Suprapubic skin (tissue), 4 donors: ENCODE measurements at regions not wholly inside any gene's neighbourhood (a gene's known extent, or its start where the extent isn't known, plus 50 kb on each side); places are given as distances from the start of the nearest gene placed in this dataset.

Experiments
- EP300 ChIP-seq: sonication (generic); formaldehyde crosslinking; IDR thresholded peaks from one replicate; pipeline ENCODE4 v1.6.1; 2017; ENCODE audit warnings: antibody characterized with exemption
- POLR2A ChIP-seq, 2 donors: fragments of 450-650 bp; IDR thresholded peaks; one replicate each; pipeline ENCODE4 v1.6.1; 2017; ENCODE audit warnings: antibody characterized with exemption in 2 of 2, mild to moderate bottlenecking in 2 of 2, moderate library complexity in 2 of 2
- POLR2AphosphoS5 ChIP-seq, 3 donors: sonication (generic); formaldehyde crosslinking; IDR thresholded peaks; one replicate each; pipeline ENCODE4 v1.6.1; 2017; ENCODE audit warnings: antibody characterized with exemption in 3 of 3
- TF ChIP-seq, protein P1 (sequence below), 2 donors: fragments of 200-600 bp in 1 of 2; fragments of 450-650 bp in 1 of 2; sonication (generic) in 1 of 2; IDR thresholded peaks; one replicate each; pipeline ENCODE4 v1.5.1; 2016 to 2019; ENCODE audit warnings: antibody characterized with exemption in 2 of 2, mild to moderate bottlenecking in 1 of 2, moderate library complexity in 1 of 2

GRCh38 chr13:103656311-103656710, 590.1 kb upstream of the SLC10A2 start:
- TF ChIP-seq, protein P1, sequence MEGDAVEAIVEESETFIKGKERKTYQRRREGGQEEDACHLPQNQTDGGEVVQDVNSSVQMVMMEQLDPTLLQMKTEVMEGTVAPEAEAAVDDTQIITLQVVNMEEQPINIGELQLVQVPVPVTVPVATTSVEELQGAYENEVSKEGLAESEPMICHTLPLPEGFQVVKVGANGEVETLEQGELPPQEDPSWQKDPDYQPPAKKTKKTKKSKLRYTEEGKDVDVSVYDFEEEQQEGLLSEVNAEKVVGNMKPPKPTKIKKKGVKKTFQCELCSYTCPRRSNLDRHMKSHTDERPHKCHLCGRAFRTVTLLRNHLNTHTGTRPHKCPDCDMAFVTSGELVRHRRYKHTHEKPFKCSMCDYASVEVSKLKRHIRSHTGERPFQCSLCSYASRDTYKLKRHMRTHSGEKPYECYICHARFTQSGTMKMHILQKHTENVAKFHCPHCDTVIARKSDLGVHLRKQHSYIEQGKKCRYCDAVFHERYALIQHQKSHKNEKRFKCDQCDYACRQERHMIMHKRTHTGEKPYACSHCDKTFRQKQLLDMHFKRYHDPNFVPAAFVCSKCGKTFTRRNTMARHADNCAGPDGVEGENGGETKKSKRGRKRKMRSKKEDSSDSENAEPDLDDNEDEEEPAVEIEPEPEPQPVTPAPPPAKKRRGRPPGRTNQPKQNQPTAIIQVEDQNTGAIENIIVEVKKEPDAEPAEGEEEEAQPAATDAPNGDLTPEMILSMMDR (IDR thresholded peaks at IDR 0.05), result no peak
- TF ChIP-seq EP300, result no peak
- TF ChIP-seq POLR2A (IDR thresholded peaks at IDR 0.05), result no peak
- no peak for TF ChIP-seq POLR2AphosphoS5 (IDR thresholded peaks at IDR 0.05)
